Stimulated activated CD8-positive, alpha-beta memory T cell treated with anti-CD3 and anti-CD28 coated beads, Interleukin-4, amount 100 ng/mL, for 1 hour (primary cell): ENCODE measurements at regions not wholly inside any gene's neighbourhood (a gene's known extent, or its start where the extent isn't known, plus 50 kb on each side); places are given as distances from the start of the nearest gene placed in this dataset.

Experiments
- DNase-seq, 2 donors: peaks; one replicate each; pipeline ENCODE4 v3.0.0-alpha.2; 2020; ENCODE audit warnings: low read depth in 2 of 2, low spot score in 1 of 2

- no peak for DNase-seq
Measured at GRCh38 chr9:88732128-88732527, 197.2 kb downstream of the NXNL2 start.

GRCh38 chr9:88733651-88734421 lies 198.9 kb downstream of the NXNL2 start:
- DNase-seq = no peak

- no peak for DNase-seq
Measured at GRCh38 chr9:88734527-88734926, 199.5 kb downstream of the NXNL2 start.

- no peak for DNase-seq
Measured at GRCh38 chr9:88736136-88736637, 201.2 kb downstream of the NXNL2 start.

GRCh38 chr9:88737031-88737430 lies 202.1 kb downstream of the NXNL2 start:
- DNase-seq = no peak

- DNase-seq = no peak
Measured at GRCh38 chr9:88737876-88738275, 202.9 kb downstream of the NXNL2 start.

- no peak for DNase-seq
Measured at GRCh38 chr9:88738709-88739108, 203.7 kb downstream of the NXNL2 start.

- no peak for DNase-seq
Measured at GRCh38 chr9:88739373-88739772, 204.4 kb downstream of the NXNL2 start.

- no peak for DNase-seq
Measured at GRCh38 chr9:88740844-88741243, 205.9 kb downstream of the NXNL2 start.

GRCh38 chr9:88741335-88741734 lies 206.4 kb downstream of the NXNL2 start:
- DNase-seq = no peak

GRCh38 chr9:88742483-88742882 lies 207.5 kb downstream of the NXNL2 start:
- DNase-seq = no peak

GRCh38 chr9:88742905-88743304 lies 207.9 kb downstream of the NXNL2 start:
- DNase-seq = no peak

GRCh38 chr9:88745276-88746001 lies 210.5 kb downstream of the NXNL2 start:
- DNase-seq = no peak

- DNase-seq = no peak
Measured at GRCh38 chr9:88746029-88746742, 211.2 kb downstream of the NXNL2 start.

- no peak for DNase-seq
Measured at GRCh38 chr9:88746743-88747398, 211.9 kb downstream of the NXNL2 start.

GRCh38 chr9:88747768-88748167 lies 212.8 kb downstream of the NXNL2 start:
- no peak for DNase-seq

- DNase-seq = no peak
Measured at GRCh38 chr9:88748566-88749261, 213.7 kb downstream of the NXNL2 start.

GRCh38 chr9:88749420-88749819 lies 214.4 kb downstream of the NXNL2 start:
- no peak for DNase-seq

- no peak for DNase-seq
Measured at GRCh38 chr9:88750832-88751360, 215.9 kb downstream of the NXNL2 start.

GRCh38 chr9:88751781-88752180 lies 216.8 kb downstream of the NXNL2 start:
- DNase-seq = no peak
